Astrocyte (in vitro differentiated cells and primary cell): ENCODE measurements at regions not wholly inside any gene's neighbourhood (a gene's known extent, or its start where the extent isn't known, plus 50 kb on each side); places are given as distances from the start of the nearest gene placed in this dataset.

Experiments used
- CTCF ChIP-seq: IDR thresholded peaks from 2 replicates; pipeline ENCODE4 v1.5.1; 2011; ENCODE audit warnings: low read depth, mild to moderate bottlenecking, inconsistent platforms, low read length, moderate library complexity; ENCODE audit not compliant: insufficient read depth
- EZH2 ChIP-seq: IDR thresholded peaks from 2 replicates; pipeline ENCODE4 v1.6.1; 2012; ENCODE audit warnings: mild to moderate bottlenecking, low read length, inconsistent platforms; ENCODE audit not compliant: insufficient read depth

GRCh38 chr2:234403751-234404150 is 93.1 kb downstream of the ARL4C start:
- TF ChIP-seq EZH2 (no peak), CTCF (no peak)
